Endothelial cell of umbilical vein (primary cell): ENCODE measurements at regions not wholly inside any gene's neighbourhood (a gene's known extent, or its start where the extent isn't known, plus 50 kb on each side); places are given as distances from the start of the nearest gene placed in this dataset.

Experiments
- BruUV-seq: library from RNA; stranded (reverse); fragments of 400-500 nt; replicated peaks from 2 replicates; lab custom pipeline; 2021; lab: Mats Ljungman, UMichigan
- CTCF ChIA-PET: fragments of 300-600, 350-600 bp; sonication (Branson Sonifier 250); formaldehyde crosslinking; loops from one replicate; lab custom pipeline; 2021; ENCODE audit warnings: antibody characterized with exemption, inconsistent platforms; lab: Charles Lee
- POLR2A ChIA-PET: fragments of 300-600, 350-600 bp; sonication (Branson Sonifier 250); formaldehyde crosslinking; loops from one replicate; lab custom pipeline; 2021; ENCODE audit warnings: antibody characterized with exemption, inconsistent platforms; lab: Charles Lee
- DNase-seq: peaks from one replicate; pipeline ENCODE4 v3.0.0-alpha.2; 2011; ENCODE audit warnings: low read depth, low spot score
- FAIRE-seq: peaks from 2 replicates; lab custom pipeline; 2011; peaks lifted over from hg19 to GRCh38; lab: Jason Lieb, UNC
- H2AFZ ChIP-seq: 2 replicates; pipeline ENCODE4 v1.6.0; 2012; ENCODE audit warnings: low read depth, low read length, control low read depth, inconsistent platforms
- H3K27ac ChIP-seq: 2 replicates; pipeline ENCODE4 v1.5.1; 2011; ENCODE audit warnings: low read depth, mild to moderate bottlenecking, control low read depth, low read length, moderate library complexity; ENCODE audit not compliant: insufficient read depth
- H3K27me3 ChIP-seq, 2 experiments: 2 replicates each; pipeline versions ENCODE4 v1.6.0 to v1.6.1; 2011; ENCODE audit warnings: low read length in 2 of 2, mixed read lengths in 1 of 2; ENCODE audit not compliant: control insufficient read depth in 2 of 2, insufficient read depth in 2 of 2
- H3K36me3 ChIP-seq, 2 experiments: 2 replicates in 1 of 2; 3 replicates in 1 of 2; pipeline ENCODE4 v1.5.1; 2011; ENCODE audit warnings: low read length in 2 of 2, mild to moderate bottlenecking in 1 of 2, moderate library complexity in 1 of 2; ENCODE audit not compliant: control insufficient read depth in 2 of 2, insufficient read depth in 2 of 2; ENCODE audit errors: extremely low read depth in 1 of 2
- H3K4me1 ChIP-seq: 3 replicates; pipeline ENCODE4 v1.5.1; 2011; ENCODE audit warnings: mild to moderate bottlenecking, low read length; ENCODE audit not compliant: control insufficient read depth, insufficient read depth; ENCODE audit errors: extremely low read depth
- H3K4me2 ChIP-seq: 2 replicates; pipeline ENCODE4 v1.6.1; 2011; ENCODE audit warnings: low read length, control low read depth, mixed read lengths; ENCODE audit not compliant: insufficient read depth
- H3K4me3 ChIP-seq, 3 experiments: fragments of 200-600 bp in 1 of 3; sonication (generic), shearing (Covaris generic) in 1 of 3; replicated peaks in 1 of 3; 2 replicates each; pipeline ENCODE4 v1.5.1; 2011 to 2016; ENCODE audit warnings: control low read depth in 3 of 3, low read length in 3 of 3, mild to moderate bottlenecking in 2 of 3, inconsistent platforms in 1 of 3, low read depth in 1 of 3, moderate library complexity in 1 of 3; ENCODE audit not compliant: insufficient read depth in 1 of 3
- H3K79me2 ChIP-seq: 2 replicates; pipeline ENCODE4 v1.6.0; 2012; ENCODE audit warnings: low read length, inconsistent platforms; ENCODE audit not compliant: control insufficient read depth, insufficient read depth
- H3K9ac ChIP-seq: replicated peaks from 2 replicates; pipeline ENCODE3; 2011; ENCODE audit warnings: low read length, control low read depth; ENCODE audit not compliant: insufficient read depth; ENCODE audit errors: extremely low read depth
- H3K9me1 ChIP-seq: replicated peaks from 3 replicates; pipeline ENCODE4 v1.6.0; 2011; ENCODE audit warnings: mild to moderate bottlenecking, low read length; ENCODE audit not compliant: control insufficient read depth, insufficient read depth; ENCODE audit errors: extremely low read depth
- H3K9me3 ChIP-seq: replicated peaks from 2 replicates; pipeline ENCODE4 v1.5.1; 2012; ENCODE audit warnings: low read length, inconsistent platforms; ENCODE audit not compliant: control insufficient read depth, insufficient read depth
- H4K20me1 ChIP-seq: replicated peaks from 2 replicates; pipeline ENCODE3; 2011; ENCODE audit warnings: mild to moderate bottlenecking, low read length; ENCODE audit not compliant: control insufficient read depth, insufficient read depth; ENCODE audit errors: extremely low read depth
- EZH2 ChIP-seq: IDR thresholded peaks from 2 replicates; pipeline ENCODE4 v1.6.1; 2012; ENCODE audit warnings: borderline replicate concordance, low read depth, mild to moderate bottlenecking, moderate library complexity, low read length, inconsistent platforms; ENCODE audit not compliant: severe bottlenecking
- FOS ChIP-seq: IDR thresholded peaks from 2 replicates; pipeline ENCODE4 v1.6.1; 2011; ENCODE audit warnings: mild to moderate bottlenecking, low read length, moderate library complexity, borderline replicate concordance; ENCODE audit not compliant: insufficient read depth
- GATA2 ChIP-seq: IDR thresholded peaks from 2 replicates; pipeline ENCODE4 v1.7.0; 2011; ENCODE audit warnings: low read depth, mild to moderate bottlenecking, moderate library complexity, mixed read lengths, low read length; ENCODE audit not compliant: insufficient read length, insufficient read depth
- JUN ChIP-seq: IDR thresholded peaks from 2 replicates; pipeline ENCODE4 v1.6.1; 2011; ENCODE audit warnings: borderline replicate concordance, low read depth; ENCODE audit not compliant: insufficient read length, insufficient read depth
- MYC ChIP-seq: IDR thresholded peaks from one replicate; pipeline ENCODE4 v1.6.1; 2011; ENCODE audit warnings: mild to moderate bottlenecking, low read depth, low read length
- POLR2A ChIP-seq: IDR thresholded peaks from 2 replicates; pipeline ENCODE4 v1.6.1; 2012; ENCODE audit warnings: low read depth, mild to moderate bottlenecking, control low read depth, low read length
- POLR2AphosphoS5 ChIP-seq: IDR thresholded peaks from 2 replicates; pipeline ENCODE4 v1.6.1; 2012; ENCODE audit warnings: low read depth, mild to moderate bottlenecking, control low read depth, low read length, moderate library complexity; ENCODE audit not compliant: insufficient read depth
- dilution Hi-C: fragments of 300-500 bp; cut with MboI; formaldehyde crosslinking; loops from one replicate; pipeline ENCODE4 v1.15.0; 2019; ENCODE audit warnings: low sequenced_read_pairs; ENCODE audit not compliant: extremely low pct_ligation_motif_present
- intact Hi-C: fragments of 100-400 bp; cut with micrococcal nuclease; formaldehyde crosslinking; loops from one replicate; pipeline ENCODE4 v1.10.0; 2022
- TF ChIP-seq, protein P1 (sequence below), 2 donors: IDR thresholded peaks; 1 replicate in 1 of 2; 2 replicates in 1 of 2; pipeline ENCODE4 v1.5.1; 2011; ENCODE audit warnings: low read length in 2 of 2, mild to moderate bottlenecking in 2 of 2, moderate library complexity in 2 of 2, control low read depth in 1 of 2, inconsistent platforms in 1 of 2, low read depth in 1 of 2; ENCODE audit not compliant: insufficient read depth in 1 of 2; ENCODE audit errors: extremely low read depth in 1 of 2
- TF ChIP-seq, protein P2 (sequence below): IDR thresholded peaks from 2 replicates; pipeline ENCODE4 v1.6.1; 2011; ENCODE audit not compliant: insufficient read depth, insufficient read length

GRCh38 chr5:66273121-66273520 is 129.0 kb downstream of the SREK1 start:
- intact Hi-C loops = no loop called here
- no TSS peak for BruUV-seq

DNA sequence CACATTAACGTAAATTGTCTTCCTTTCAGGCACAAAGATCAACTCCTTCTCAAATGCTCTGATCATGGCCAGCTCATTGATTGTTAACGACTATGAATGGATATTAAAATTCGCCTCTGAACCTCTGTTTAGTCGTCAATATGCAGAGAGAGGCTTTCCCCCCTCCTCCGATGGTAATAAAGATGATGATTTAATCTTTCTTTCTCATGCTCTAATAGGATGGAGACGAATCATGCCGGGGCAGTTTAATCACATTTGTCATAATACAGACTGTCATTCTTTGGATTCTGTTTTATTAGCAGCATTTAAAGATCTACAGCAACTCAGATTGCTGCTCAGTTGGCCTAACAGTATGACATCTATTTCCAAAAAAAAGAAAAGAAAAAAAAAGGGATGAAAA is 132.9 kb downstream of the SREK1 start:
- BruUV-seq = no TSS peak
- no peak overlapping the region for H2AFZ ChIP-seq
- no peak overlapping the region for H3K4me3 ChIP-seq
- dilution Hi-C loops = no loop called here
- TF ChIP-seq, protein P1, sequence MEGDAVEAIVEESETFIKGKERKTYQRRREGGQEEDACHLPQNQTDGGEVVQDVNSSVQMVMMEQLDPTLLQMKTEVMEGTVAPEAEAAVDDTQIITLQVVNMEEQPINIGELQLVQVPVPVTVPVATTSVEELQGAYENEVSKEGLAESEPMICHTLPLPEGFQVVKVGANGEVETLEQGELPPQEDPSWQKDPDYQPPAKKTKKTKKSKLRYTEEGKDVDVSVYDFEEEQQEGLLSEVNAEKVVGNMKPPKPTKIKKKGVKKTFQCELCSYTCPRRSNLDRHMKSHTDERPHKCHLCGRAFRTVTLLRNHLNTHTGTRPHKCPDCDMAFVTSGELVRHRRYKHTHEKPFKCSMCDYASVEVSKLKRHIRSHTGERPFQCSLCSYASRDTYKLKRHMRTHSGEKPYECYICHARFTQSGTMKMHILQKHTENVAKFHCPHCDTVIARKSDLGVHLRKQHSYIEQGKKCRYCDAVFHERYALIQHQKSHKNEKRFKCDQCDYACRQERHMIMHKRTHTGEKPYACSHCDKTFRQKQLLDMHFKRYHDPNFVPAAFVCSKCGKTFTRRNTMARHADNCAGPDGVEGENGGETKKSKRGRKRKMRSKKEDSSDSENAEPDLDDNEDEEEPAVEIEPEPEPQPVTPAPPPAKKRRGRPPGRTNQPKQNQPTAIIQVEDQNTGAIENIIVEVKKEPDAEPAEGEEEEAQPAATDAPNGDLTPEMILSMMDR (IDR thresholded peaks at IDR 0.05; ENCODE audit: extremely low read depth in 1 of 2, insufficient read depth in 1 of 2, low read depth in 1 of 2, low read length in 2 of 2) = no peak
- TF ChIP-seq POLR2AphosphoS5 = no peak
- no peak for TF ChIP-seq FOS
- no peak for TF ChIP-seq JUN
- no peak for TF ChIP-seq MYC
- TF ChIP-seq, protein P2, sequence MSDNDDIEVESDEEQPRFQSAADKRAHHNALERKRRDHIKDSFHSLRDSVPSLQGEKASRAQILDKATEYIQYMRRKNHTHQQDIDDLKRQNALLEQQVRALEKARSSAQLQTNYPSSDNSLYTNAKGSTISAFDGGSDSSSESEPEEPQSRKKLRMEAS = no peak
- TF ChIP-seq POLR2A = no peak
- TF ChIP-seq EZH2 = no peak
- TF ChIP-seq GATA2 = no peak
- no peaks in the 10 kb centered on the region for H4K20me1 ChIP-seq
- H3K9me3 ChIP-seq = no peaks in the 10 kb centered on the region
- FAIRE-seq (no peak), DNase-seq (no peak)
- H3K27me3 ChIP-seq = peaks cover 3 to 7% of the 10 kb centered on the region in 2 experiments
- CTCF ChIA-PET = no interaction called here
- no peaks in the 10 kb centered on the region for H3K36me3 ChIP-seq
- no peak overlapping the region for H3K9ac ChIP-seq
- intact Hi-C loops = no loop called here
- POLR2A ChIA-PET = no interaction called here
- no peak overlapping the region for H3K27ac ChIP-seq
- no peaks in the 10 kb centered on the region for H3K4me1 ChIP-seq
- no peaks in the 10 kb centered on the region for H3K79me2 ChIP-seq
- no peaks in the 10 kb centered on the region for H3K9me1 ChIP-seq
- H3K4me2 ChIP-seq = no peak overlapping the region

More at GRCh38 chr5:66273121-66273520, 129.0 kb downstream of the SREK1 start:
- Histone ChIP-seq H3K4me2 (no peak overlapping the region), H3K27ac (no peak overlapping the region), H3K4me1 (no peaks in the 10 kb centered on the region), H3K36me3 (no peaks in the 10 kb centered on the region), H3K27me3 (peaks cover 3 to 16% of the 10 kb centered on the region in 2 experiments), H3K79me2 (no peaks in the 10 kb centered on the region), H2AFZ (no peak overlapping the region), H3K9me1 (no peaks in the 10 kb centered on the region), H4K20me1 (no peaks in the 10 kb centered on the region), H3K4me3 (no peak overlapping the region), H3K9ac (no peak overlapping the region), H3K9me3 (no peaks in the 10 kb centered on the region)
- ChIA-PET CTCF (no interaction called here), POLR2A (no interaction called here)
- TF ChIP-seq POLR2A (no peak), GATA2 (no peak), FOS (no peak), JUN (no peak)
- TF ChIP-seq, protein P1 (IDR thresholded peaks at IDR 0.05; ENCODE audit: extremely low read depth in 1 of 2, insufficient read depth in 1 of 2, low read depth in 1 of 2, low read length in 2 of 2) = no peak
- DNase-seq (no peak), FAIRE-seq (no peak)
- dilution Hi-C loops = no loop called here
